ENCODE measurements at regions not wholly inside any gene's neighbourhood (a gene's known extent, or its start where the extent isn't known, plus 50 kb on each side); places are given as distances from the start of the nearest gene placed in this dataset.

- Histone ChIP-seq H4K20me1 (ENCODE audit: insufficient read depth, low read length) (no peaks in the 10 kb centered on the region), H3K4me3 (ENCODE audit: low read length) (no peak overlapping the region), H3K79me2 (ENCODE audit: low read length) (no peaks in the 10 kb centered on the region), H3F3A (ENCODE audit: insufficient read depth, low read length) (no peaks in the 10 kb centered on the region), H2AFZ (ENCODE audit: low read length) (no peak overlapping the region), H3K27me3 (replicated peaks; ENCODE audit: insufficient read depth, low read length) (no peaks in the 10 kb centered on the region), H3K4me2 (ENCODE audit: low read depth, low read length) (no peak overlapping the region), H3K27ac (ENCODE audit: low read length) (no peak overlapping the region), H3K9me3 (replicated peaks; ENCODE audit: insufficient read depth, low read length) (no peaks in the 10 kb centered on the region), H3K9me2 (replicated peaks; ENCODE audit: insufficient read depth, low read length) (no peaks in the 10 kb centered on the region), H3K36me3 (replicated peaks; ENCODE audit: insufficient read depth, low read length) (no peaks in the 10 kb centered on the region), H3K4me1 (ENCODE audit: low read length) (no peaks in the 10 kb centered on the region), H3K9ac (ENCODE audit: low read length) (no peak overlapping the region)
- no peak for DNase-seq
- TF ChIP-seq EZH2phosphoT487 (IDR thresholded peaks at IDR 0.05; ENCODE audit: low read length): no peak
- no peak for TF ChIP-seq EZH2 (optimal IDR thresholded peaks at IDR 0.05; ENCODE audit: low read depth, low read length)
- TF ChIP-seq, protein P1, sequence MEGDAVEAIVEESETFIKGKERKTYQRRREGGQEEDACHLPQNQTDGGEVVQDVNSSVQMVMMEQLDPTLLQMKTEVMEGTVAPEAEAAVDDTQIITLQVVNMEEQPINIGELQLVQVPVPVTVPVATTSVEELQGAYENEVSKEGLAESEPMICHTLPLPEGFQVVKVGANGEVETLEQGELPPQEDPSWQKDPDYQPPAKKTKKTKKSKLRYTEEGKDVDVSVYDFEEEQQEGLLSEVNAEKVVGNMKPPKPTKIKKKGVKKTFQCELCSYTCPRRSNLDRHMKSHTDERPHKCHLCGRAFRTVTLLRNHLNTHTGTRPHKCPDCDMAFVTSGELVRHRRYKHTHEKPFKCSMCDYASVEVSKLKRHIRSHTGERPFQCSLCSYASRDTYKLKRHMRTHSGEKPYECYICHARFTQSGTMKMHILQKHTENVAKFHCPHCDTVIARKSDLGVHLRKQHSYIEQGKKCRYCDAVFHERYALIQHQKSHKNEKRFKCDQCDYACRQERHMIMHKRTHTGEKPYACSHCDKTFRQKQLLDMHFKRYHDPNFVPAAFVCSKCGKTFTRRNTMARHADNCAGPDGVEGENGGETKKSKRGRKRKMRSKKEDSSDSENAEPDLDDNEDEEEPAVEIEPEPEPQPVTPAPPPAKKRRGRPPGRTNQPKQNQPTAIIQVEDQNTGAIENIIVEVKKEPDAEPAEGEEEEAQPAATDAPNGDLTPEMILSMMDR (IDR thresholded peaks at IDR 0.05; ENCODE audit: low read length): no peak
These were observed 303.9 kb upstream of the SYT1 start for GRCh38 chr12:78560633-78561032.

DNA sequence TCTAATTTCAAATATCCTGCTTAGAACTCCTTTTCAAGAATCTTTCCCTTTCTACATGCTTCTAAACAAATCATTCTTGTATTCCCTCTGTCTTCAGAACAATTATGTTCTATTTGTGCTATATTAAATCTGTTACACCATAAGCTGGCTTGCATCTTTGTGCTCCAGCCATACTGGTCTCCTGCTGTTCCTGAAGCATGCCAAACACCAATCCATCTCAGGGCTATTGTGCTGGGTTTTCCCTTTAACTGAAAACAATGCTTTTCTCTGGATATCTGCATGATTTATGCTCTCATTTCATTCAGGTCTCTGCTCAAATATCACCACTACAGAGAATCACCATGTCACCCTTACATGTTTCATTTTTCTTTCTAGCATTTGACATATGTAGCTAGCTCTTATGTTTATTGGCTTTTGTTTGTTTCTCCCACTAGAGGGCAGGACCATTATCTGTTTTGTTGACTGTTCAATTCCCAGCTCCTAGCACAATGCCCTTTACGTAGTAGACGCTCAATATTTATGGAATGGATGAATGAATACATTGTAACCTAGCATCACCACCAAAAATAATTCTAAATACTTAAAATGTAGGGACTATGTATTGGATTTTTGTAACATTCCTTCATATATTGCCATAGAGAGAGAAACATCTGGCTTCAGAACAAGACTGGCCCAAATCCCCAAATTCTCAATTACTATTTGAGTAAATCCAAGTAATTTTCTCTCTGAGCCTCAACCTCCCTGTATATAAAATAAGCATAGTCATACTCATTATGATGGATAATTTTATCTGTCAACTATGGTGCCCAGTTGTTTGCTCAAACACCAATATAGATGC, 302.0 kb upstream of the SYT1 start:
- H3K4me1 ChIP-seq (ENCODE audit: low read length): no peaks in the 10 kb centered on the region
- H3K9ac ChIP-seq (ENCODE audit: low read length): no peak overlapping the region
- no peaks in the 10 kb centered on the region for H4K20me1 ChIP-seq (ENCODE audit: insufficient read depth, low read length)
- no peaks in the 10 kb centered on the region for H3K9me2 ChIP-seq (replicated peaks; ENCODE audit: insufficient read depth, low read length)
- no peaks in the 10 kb centered on the region for H3K36me3 ChIP-seq (replicated peaks; ENCODE audit: insufficient read depth, low read length)
- no peak overlapping the region for H3K27ac ChIP-seq (ENCODE audit: low read length)
- no peaks in the 10 kb centered on the region for H3F3A ChIP-seq (ENCODE audit: insufficient read depth, low read length)
- no peak overlapping the region for H3K4me2 ChIP-seq (ENCODE audit: low read depth, low read length)
- no peaks in the 10 kb centered on the region for H3K27me3 ChIP-seq (replicated peaks; ENCODE audit: insufficient read depth, low read length)
- no peaks in the 10 kb centered on the region for H3K79me2 ChIP-seq (ENCODE audit: low read length)
- TF ChIP-seq, protein P1 (IDR thresholded peaks at IDR 0.05; ENCODE audit: low read length): peak; percentile 56
- TF ChIP-seq EZH2phosphoT487 (IDR thresholded peaks at IDR 0.05; ENCODE audit: low read length): no peak
- H3K9me3 ChIP-seq (replicated peaks; ENCODE audit: insufficient read depth, low read length): no peaks in the 10 kb centered on the region
- DNase-seq: peak; percentile 30
- no peak overlapping the region for H2AFZ ChIP-seq (ENCODE audit: low read length)
- H3K4me3 ChIP-seq (ENCODE audit: low read length): no peak overlapping the region

- H3K36me3 ChIP-seq (replicated peaks; ENCODE audit: insufficient read depth, low read length): no peaks in the 10 kb centered on the region
- H3K9ac ChIP-seq (ENCODE audit: low read length): no peak overlapping the region
- no peaks in the 10 kb centered on the region for H3K27me3 ChIP-seq (replicated peaks; ENCODE audit: insufficient read depth, low read length)
- no peak for TF ChIP-seq EZH2phosphoT487 (IDR thresholded peaks at IDR 0.05; ENCODE audit: low read length)
- TF ChIP-seq, protein P1 (IDR thresholded peaks at IDR 0.05; ENCODE audit: low read length): no peak
- TF ChIP-seq EZH2 (optimal IDR thresholded peaks at IDR 0.05; ENCODE audit: low read depth, low read length): no peak
- H2AFZ ChIP-seq (ENCODE audit: low read length): no peak overlapping the region
- no peaks in the 10 kb centered on the region for H4K20me1 ChIP-seq (ENCODE audit: insufficient read depth, low read length)
- H3K27ac ChIP-seq (ENCODE audit: low read length): no peak overlapping the region
- H3K9me2 ChIP-seq (replicated peaks; ENCODE audit: insufficient read depth, low read length): no peaks in the 10 kb centered on the region
- H3F3A ChIP-seq (ENCODE audit: insufficient read depth, low read length): no peaks in the 10 kb centered on the region
- no peak overlapping the region for H3K4me2 ChIP-seq (ENCODE audit: low read depth, low read length)
- no peak overlapping the region for H3K4me3 ChIP-seq (ENCODE audit: low read length)
- no peaks in the 10 kb centered on the region for H3K4me1 ChIP-seq (ENCODE audit: low read length)
- H3K79me2 ChIP-seq (ENCODE audit: low read length): no peaks in the 10 kb centered on the region
- DNase-seq: no peak
- H3K9me3 ChIP-seq (replicated peaks; ENCODE audit: insufficient read depth, low read length): no peaks in the 10 kb centered on the region
These were observed 300.7 kb upstream of the SYT1 start for GRCh38 chr12:78563826-78564225.
